ENCODE measurements at regions not wholly inside any gene's neighbourhood (a gene's known extent, or its start where the extent isn't known, plus 50 kb on each side); places are given as distances from the start of the nearest gene placed in this dataset.
"Not testable (repeated sequence)": the region's sequence is repeated elsewhere in the genome, so short reads cannot be mapped to it uniquely, and the experiment has no call there.

GRCh38 chrX:50967736-50968135, 57.2 kb downstream of the BMP15 start:
- peaks cover 7% of the 10 kb centered on the region for H3K4me1 Mint-ChIP-seq (ENCODE audit: low read depth)
- no peak overlapping the region for H3K27ac Mint-ChIP-seq (ENCODE audit: unreplicated experiment)
- TF ChIP-seq CTCF (IDR thresholded peaks at IDR 0.05), result no peak
- peaks cover 6% of the 10 kb centered on the region for H3K9me3 Mint-ChIP-seq (ENCODE audit: low read depth)
- H3K27me3 Mint-ChIP-seq (ENCODE audit: low read depth), result peaks cover 2% of the 10 kb centered on the region
- H3K4me3 Mint-ChIP-seq (ENCODE audit: unreplicated experiment), result no peak overlapping the region
- no peaks in the 10 kb centered on the region for H3K36me3 Mint-ChIP-seq (ENCODE audit: low read depth)
- no peak for DNase-seq (ENCODE audit: low spot score)

GRCh38 chrX:50968871-50969635, 58.5 kb downstream of the BMP15 start:
- not testable (repeated sequence) for H3K4me3 Mint-ChIP-seq (ENCODE audit: unreplicated experiment); H3K4me1 Mint-ChIP-seq (ENCODE audit: low read depth); H3K36me3 Mint-ChIP-seq (ENCODE audit: low read depth); H3K9me3 Mint-ChIP-seq (ENCODE audit: low read depth); H3K27me3 Mint-ChIP-seq (ENCODE audit: low read depth); H3K27ac Mint-ChIP-seq (ENCODE audit: unreplicated experiment); DNase-seq (ENCODE audit: low spot score)

GRCh38 chrX:50971395-50971794, 60.9 kb downstream of the BMP15 start:
- H3K4me1 Mint-ChIP-seq (ENCODE audit: low read depth), result peaks cover 7% of the 10 kb centered on the region
- H3K27ac Mint-ChIP-seq (ENCODE audit: unreplicated experiment), result peak overlapping the region; percentile 54
- H3K36me3 Mint-ChIP-seq (ENCODE audit: low read depth), result no peaks in the 10 kb centered on the region
- no peak for TF ChIP-seq CTCF (IDR thresholded peaks at IDR 0.05)
- H3K27me3 Mint-ChIP-seq (ENCODE audit: low read depth), result peaks cover 2% of the 10 kb centered on the region
- H3K9me3 Mint-ChIP-seq (ENCODE audit: low read depth), result no peaks in the 10 kb centered on the region
- H3K4me3 Mint-ChIP-seq (ENCODE audit: unreplicated experiment), result no peak overlapping the region
- no peak for DNase-seq (ENCODE audit: low spot score)

GRCh38 chrX:50973199-50973598, 62.7 kb downstream of the BMP15 start:
- Mint-ChIP-seq H3K9me3 (ENCODE audit: low read depth) (no peaks in the 10 kb centered on the region), H3K27me3 (ENCODE audit: low read depth) (peaks cover 2% of the 10 kb centered on the region)

GRCh38 chrX:50978920-50979682, 68.6 kb downstream of the BMP15 start:
- no peaks in the 10 kb centered on the region for H3K4me1 Mint-ChIP-seq (ENCODE audit: low read depth)
- peaks cover 6% of the 10 kb centered on the region for H3K27me3 Mint-ChIP-seq (ENCODE audit: low read depth)
- no peaks in the 10 kb centered on the region for H3K36me3 Mint-ChIP-seq (ENCODE audit: low read depth)
- H3K4me3 Mint-ChIP-seq (ENCODE audit: unreplicated experiment), result no peak overlapping the region
- no peak overlapping the region for H3K27ac Mint-ChIP-seq (ENCODE audit: unreplicated experiment)
- H3K9me3 Mint-ChIP-seq (ENCODE audit: low read depth), result no peaks in the 10 kb centered on the region
- no peak for TF ChIP-seq CTCF (IDR thresholded peaks at IDR 0.05)
- no peak for DNase-seq (ENCODE audit: low spot score)

More at GRCh38 chrX:50973199-50973598, 62.7 kb downstream of the BMP15 start:
- Mint-ChIP-seq H3K27ac (ENCODE audit: unreplicated experiment) (no peak overlapping the region), H3K4me3 (ENCODE audit: unreplicated experiment) (no peak overlapping the region), H3K4me1 (ENCODE audit: low read depth) (peaks cover 7% of the 10 kb centered on the region), H3K36me3 (ENCODE audit: low read depth) (no peaks in the 10 kb centered on the region)
- no peak for TF ChIP-seq CTCF (IDR thresholded peaks at IDR 0.05)
- no peak for DNase-seq (ENCODE audit: low spot score)
